ENCODE measurements at regions not wholly inside any gene's neighbourhood (a gene's known extent, or its start where the extent isn't known, plus 50 kb on each side); places are given as distances from the start of the nearest gene placed in this dataset.

DNA sequence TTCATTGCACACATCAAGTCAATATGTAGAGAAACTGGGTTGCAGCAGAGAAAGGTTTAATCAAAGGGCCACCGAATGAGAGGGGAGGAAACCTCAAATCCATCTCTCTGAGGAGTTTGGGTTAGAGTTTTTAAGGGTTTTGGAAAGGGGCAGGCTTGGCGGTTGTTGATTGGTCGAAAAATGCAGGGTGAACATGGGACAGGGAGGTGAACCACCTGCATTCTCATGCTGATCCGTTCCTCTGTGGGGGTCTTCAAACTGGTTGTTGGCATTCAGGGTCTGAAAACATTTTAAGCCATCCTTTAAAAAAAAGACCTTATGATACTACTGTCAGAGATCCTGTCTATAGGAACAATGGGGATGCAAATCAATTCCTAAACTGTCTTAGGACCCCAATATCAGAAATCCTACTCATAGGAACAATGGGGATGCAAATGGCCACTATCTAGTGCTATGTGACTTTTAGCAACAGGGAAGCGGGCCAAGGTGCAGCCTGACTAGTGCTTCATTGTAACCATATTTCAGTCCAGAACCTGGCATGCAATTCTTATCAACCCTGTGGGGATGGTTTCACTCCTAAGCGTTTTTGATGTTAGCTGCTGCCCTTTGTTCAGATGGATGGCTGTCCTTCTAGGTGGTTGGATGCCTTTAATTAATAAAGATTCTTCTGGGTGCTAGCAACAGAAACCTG lies 120.1 kb upstream of the MGAT5 start:
- no peak for DNase-seq

DNA sequence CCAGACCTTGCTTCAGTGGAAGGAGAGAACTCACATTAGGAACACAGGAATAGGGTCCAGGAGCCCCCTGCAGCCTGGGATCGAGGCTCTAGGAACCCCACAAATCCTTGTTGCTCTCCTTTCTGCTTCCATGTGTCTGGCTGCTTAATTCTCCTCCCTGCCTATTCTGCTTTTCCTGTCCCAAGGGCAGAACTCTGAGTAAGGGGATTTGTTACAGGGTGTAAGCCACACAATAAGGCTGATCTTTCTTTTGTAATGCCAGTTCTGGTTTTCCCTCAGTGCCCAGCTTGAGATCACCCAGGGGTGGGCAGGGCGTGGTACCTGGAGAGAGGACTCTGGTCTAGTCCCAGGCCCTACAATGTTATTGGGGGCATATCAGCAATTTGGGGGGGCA lies 119.6 kb upstream of the MGAT5 start:
- no peak for DNase-seq

DNA sequence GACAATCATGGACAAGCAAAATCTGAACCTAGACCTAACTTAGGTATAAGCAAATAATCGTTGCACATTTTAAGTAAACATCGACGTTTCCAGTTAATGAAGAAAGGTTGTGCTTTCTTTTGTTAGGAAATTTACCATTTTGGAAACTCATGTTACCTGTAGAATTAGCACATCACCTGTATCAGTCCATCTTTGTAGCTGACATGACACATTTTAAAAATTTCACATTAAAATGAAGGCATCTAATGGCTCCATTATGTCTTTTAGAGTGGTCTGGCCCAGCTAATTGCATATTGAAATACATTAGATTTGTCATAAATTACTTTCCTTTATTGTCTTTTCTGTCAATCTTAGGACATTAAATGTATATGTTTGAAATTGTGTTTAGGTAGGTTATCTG lies 119.0 kb upstream of the MGAT5 start:
- no peak for DNase-seq

DNA sequence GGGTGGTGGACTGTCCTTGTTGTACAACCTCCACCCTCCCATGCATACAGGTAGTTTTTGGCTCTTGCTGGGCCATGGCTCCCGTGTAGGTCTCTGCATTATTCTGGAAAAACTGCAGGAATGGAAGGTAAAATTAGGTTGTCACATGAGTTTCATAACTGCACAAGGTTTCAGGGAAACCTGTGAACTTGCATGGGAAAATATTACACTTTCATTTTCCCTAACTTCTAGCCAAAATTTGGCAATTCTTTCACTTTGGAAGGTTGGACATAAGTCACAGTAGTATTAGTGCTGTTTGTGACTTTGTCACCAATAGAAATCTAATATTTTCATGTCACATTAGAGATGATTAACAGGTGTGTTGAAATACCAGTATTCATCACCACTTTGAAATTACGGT lies 118.1 kb upstream of the MGAT5 start:
- no peak for DNase-seq

DNA sequence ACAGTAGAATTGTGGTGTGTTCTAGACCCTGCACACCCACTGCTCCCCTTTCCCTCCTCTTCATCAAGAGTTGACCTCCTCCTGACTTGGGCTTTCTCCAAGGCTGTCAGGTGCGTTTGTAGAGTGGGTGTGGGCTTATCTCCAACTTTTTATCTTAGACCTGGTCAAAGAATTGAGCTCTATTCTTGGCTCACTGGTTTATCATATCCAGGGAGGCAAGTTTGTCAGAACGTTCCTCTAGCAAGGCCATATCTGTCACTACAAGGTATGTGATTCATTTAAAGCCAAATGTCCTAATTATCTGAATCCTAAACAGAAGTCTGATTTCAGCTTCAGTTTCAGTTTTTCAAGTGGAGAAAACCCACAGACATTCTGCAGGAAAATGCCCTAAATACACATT lies 117.1 kb upstream of the MGAT5 start:
- DNase-seq: no peak

DNA sequence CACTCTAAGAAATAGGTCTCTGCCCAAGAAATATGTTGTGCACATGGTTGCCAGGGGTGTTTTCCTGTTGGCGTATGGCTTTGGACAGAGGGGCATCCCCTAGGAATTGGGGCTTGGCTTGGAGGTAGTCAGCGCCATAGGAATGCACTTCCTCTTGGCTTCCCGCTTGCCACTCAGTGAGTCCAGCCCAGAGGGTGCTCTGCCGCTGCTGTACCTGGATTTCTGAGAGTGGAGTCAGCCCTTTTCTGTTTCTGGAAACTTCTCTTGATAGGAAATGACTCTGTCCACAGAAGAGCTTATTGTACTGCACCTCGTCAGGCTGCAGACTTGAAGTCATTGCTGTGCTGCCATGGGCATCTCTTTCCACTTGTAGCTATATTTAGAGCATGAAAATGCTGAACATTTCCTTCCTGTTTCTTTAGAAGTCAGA lies 116.7 kb upstream of the MGAT5 start:
- DNase-seq: no peak

DNA sequence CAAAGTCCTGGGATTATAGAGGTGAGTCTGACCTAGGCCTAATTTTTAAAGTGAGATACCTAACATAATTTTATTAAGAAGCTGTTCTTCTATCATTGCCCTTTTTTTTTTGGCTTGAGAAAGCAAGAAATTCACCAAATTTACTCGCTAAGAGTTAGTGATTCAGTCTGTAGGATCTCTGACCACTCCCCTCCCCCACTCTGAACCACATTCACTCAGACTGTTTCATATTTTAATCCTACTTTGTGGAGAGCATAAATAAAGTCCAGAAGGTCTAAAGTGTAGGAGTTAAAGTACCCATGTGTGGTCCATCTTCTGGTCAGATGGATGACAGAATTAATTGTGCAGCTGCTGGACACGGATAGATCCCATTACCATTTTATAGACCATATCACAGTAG lies 115.8 kb upstream of the MGAT5 start:
- DNase-seq: no peak

DNA sequence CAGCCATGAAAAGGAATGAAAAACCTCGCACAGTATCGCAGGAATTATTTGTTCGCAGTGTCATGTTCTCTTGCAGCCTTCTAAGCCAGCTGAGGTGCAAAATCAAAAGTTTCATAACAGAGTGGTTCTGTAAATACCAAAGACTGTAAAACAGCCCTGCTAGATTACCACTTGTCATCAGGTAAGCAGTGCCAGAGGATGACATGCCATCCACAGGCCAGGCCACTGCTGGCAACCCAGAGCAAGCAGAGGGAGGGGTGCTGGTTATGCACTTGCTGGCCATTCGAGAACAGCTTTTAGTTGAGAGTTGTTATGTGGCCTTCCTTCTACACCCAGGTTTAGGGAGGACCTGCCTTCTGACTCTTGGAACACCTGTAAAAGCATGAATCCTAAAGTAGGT lies 114.3 kb upstream of the MGAT5 start:
- no peak for DNase-seq

DNA sequence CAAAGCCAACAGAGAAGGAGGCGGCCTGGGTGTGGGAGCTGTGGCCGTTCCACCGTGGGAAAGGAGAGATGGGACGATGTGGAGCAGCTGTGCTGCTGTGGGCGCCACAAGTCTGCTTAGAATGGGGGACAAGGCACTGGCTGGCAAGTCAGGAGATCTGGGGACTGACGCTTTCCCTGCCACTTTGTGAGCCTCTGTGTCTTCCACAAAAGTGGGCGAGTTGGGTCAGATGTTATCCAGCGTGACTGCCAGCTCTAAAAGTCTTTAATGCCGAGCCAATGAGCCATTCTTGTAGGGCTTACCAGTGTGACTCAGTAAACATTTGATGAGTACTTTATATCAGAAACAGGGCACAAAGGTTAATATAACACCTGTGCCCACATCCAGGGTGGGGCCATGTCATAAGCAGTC lies 113.6 kb upstream of the MGAT5 start:
- no peak for DNase-seq

DNA sequence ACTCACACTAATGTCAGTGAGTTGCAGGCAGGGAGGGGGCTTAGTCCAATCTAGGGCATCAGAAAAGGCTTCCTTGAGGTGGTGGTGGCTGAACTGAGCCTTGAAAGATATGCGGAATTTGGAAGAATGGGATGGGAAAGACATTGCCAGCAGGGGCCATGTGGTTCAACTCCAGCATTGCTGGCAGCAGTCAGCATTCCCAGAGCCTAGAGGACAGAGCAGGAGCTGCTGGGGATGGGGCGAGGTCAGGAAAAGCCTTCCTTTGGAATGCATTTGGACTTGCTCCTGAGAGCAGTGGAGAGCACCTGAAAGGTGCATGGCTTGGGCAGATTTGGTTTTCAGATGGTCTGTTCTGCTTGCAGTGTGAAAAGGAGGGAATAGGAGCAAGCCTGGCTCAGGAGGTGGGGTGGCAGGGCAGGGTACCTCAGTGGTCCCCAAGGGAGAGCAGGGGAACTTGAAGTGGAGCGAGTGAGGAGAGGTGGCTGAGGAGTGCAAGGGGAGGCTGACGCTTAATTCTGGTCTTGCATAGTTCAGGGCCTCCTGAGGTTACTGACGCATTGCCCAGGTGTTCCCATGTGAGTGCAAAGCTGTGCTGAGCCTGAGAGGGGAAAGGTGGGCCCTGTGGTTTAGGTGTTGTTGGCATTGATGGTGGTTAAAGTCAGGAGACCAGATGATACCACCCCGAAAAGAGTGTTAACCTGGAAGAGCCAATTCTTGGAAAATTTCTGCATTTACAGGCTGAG lies 112.1 kb upstream of the MGAT5 start:
- DNase-seq: no peak

DNA sequence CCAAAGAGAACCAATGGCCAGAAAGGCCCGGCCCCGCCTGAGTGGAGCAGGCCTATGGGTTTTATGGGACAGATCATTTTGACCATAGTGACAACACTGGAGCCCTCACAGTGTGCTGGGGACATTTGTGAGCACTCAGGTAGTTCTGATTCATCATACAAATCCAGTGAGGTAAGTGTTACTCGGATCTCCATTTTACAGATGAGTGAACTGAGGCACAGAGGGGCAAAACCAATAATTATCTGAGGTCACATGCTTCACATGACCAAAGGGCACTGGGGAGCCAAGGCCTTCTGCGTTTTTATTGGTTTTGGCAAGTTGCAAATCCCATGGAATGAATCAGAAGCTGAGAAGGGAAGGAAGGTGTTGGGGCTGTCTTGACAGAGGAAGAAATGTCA lies 111.5 kb upstream of the MGAT5 start:
- DNase-seq: no peak

DNA sequence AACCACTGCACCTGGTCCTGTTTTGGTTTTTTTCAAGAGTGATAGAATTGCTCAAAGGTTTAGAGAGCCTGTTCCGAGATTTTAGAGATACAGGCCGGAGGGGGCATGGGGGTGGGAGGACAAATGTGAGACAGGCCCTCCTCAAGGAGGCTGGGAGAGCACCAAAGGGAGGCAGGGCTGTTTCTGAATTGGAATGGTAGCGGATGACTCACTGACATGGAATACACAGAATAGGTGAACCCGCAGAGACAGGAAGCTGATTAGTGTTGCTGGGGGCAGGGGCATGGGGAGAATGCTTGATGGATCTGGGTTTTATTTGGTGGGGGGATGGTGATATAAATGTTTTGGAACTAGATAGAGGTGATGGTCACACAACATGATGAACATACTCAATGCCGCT lies 111.0 kb upstream of the MGAT5 start:
- DNase-seq: no peak

DNA sequence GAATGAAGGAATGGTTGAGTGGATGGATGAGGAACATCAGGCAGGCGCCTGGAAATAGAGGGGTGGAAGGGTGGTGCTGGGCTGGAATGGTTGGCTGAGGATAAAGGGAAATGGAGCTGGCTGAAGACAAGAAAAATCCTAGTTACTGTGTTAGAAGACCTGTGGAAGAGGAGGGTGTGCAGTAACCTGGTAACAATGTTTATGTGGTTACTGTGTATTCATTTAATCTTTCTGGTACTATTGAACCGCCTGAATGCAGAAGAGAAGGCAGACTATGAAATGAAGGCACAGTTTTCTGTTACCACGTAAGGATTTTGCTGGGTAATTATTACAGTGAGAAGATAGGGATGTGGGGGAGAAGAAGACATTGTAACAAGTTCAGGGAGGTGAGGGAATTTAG lies 110.3 kb upstream of the MGAT5 start:
- DNase-seq: no peak

DNA sequence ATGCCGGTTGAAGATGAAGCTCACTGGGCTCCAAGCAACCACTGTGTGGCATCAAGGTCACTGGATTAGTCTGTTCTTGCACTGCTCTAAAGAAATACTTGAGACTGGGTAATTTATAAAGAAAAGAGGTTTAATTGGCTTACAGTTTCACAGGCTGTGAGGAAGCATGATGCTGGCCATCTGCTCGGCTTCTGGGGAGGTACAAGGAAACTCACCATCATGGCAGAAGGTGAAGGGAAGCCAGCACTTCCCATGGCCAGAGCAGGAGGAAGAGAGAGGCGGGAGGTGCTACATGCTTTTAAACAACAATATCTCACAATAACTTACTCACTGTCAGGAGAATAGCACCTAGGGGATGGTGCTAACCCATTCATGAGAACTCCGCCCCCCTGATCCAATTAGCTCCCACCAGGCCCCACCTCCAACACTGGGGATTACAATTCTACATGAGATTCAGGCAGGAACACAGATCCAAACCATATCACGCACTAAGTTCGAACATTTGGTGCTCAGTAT lies 109.7 kb upstream of the MGAT5 start:
- no peak for DNase-seq

DNA sequence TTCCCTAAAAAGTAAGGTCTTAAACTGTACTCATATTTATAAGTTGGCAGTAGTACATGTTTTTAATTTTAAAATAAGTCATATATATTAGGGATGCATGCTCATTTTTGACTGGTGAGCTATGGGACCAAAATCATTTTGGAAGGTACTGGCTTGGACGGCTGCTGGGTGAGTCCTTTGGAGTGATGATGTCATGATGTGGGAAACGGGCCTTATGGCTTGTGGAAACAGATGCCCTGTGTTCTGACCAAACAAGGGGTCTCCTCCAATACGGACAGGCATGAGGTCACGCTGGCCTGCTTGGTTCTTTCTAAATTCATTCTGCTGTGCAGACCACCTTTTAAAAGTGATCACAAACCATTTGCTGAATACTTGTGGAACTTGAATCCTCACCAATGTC lies 109.2 kb upstream of the MGAT5 start:
- no peak for DNase-seq

DNA sequence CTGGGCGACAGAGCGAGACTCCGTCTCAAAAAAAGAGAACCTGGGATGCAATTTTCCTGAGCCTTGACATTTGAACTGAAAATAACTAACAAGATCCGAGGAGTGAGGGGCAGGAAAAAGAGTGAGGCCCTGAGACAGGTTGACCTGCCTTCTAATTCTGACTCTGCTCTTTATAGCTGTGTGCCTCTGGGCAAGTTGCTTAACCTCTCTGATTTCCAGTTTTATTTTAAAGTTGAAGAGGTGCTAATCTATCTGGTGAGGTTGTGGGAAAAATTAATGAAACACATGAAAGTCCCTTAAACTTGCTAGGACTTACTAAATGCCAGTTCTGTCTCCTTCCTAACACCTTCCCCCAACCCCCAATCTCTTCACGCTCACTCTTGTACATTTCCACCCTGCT lies 108.4 kb upstream of the MGAT5 start:
- no peak for DNase-seq

DNA sequence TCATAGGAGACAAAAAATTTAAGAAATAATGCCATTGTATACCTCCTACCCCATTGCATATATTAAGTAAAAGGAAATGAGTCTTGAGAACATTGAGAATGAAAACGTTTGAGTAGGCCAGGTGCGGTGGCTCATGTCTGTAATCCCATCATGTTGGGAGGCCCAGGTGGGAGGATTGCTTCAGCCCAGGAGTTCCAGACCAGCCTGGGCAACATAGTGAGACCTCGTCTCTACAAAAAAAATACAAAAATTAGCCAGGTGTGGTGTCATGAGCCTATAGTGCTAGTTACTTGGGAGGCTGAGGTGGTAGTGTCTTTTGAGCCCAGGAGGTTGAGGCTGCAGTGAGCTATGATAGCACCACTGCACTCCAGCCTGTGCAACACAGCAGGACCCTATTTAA lies 107.7 kb upstream of the MGAT5 start:
- no peak for DNase-seq

DNA sequence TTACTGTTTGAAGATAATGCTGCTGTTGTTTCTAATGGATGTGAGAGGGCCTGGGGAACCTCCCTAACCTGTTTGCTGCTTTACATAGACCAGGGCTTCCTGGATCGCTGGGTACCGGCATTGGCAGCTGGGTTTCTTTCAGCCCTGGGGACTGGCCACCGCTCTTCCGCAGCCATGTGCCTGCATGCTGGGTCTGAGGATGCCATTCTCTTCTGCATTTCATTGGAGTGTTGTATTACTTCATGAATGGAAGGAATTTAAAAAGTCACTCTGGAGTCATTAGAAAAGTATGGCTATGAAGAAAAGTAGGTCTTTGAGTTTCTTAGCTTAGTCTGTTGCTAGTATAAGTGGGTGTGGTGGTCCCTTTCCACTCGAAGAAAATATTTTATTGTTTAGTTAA lies 107.3 kb upstream of the MGAT5 start:
- DNase-seq: no peak

DNA sequence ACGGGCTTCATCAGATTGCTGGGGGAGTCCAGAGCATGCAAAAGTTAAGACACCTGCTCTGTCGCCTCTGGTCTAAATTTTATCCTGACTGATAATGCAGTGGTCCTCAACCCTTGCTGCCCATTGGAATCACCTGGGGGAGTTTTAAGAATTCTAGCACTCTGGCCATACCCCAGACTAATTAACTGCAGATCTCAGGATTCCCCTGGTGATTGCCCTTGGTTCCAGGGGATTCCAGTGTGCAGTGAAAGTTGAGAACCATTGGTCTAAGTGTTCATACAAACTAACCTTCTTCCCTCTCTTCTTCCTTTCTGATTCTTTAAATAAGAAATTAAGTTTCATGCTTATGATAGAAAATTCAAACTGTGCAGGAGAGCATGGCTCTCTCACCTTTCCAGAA lies 105.7 kb upstream of the MGAT5 start:
- DNase-seq: no peak

DNA sequence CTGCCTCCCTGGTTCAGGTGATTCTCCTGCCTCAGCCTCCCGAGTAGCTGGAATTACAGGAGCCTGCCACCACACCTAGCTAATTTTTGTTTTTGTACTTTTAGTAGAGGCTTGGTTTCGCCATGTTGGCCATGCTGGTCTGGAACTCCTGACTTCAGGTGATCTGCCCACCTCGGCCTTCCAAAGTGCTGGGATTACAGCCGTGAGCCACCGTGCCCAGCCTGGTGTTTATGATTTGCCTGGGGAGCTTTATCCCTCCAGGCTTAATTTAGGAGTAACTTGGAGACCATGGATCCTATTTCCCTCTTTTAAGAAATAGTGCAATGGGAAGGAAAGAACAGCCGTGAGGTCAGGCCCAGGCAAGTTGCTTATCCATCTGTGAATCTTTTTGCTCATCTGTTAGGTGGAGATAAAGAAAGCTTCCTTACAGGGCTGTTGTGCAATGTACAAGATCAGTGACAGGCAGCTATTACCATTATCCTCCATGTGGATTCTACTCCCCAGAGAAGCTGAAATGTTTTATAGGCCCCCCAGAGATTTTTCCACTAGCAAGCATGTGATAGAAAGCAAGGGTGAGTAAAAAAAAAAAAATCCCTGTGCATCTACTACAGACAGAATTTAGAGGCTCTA lies 104.9 kb upstream of the MGAT5 start:
- no peak for DNase-seq

DNA sequence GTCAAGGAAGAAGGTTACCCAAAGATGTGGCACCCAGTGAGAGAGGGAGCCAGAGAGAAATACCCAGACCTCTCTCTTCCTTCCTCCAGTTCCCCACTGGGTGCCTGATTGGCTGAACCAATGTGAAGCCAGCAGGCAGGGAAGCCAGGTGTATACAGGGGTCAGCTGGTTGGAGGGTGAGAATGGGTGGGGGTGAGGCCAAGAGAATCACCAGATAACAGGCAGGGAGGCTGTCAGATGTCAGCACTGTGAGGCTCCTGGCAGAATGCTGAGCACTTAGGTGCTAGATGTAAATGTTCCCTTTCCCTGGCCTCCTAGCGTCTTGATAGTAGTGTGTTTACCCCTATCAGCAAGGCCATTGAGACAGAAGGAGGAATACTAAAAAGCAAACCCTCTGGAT lies 104.0 kb upstream of the MGAT5 start:
- no peak for DNase-seq

DNA sequence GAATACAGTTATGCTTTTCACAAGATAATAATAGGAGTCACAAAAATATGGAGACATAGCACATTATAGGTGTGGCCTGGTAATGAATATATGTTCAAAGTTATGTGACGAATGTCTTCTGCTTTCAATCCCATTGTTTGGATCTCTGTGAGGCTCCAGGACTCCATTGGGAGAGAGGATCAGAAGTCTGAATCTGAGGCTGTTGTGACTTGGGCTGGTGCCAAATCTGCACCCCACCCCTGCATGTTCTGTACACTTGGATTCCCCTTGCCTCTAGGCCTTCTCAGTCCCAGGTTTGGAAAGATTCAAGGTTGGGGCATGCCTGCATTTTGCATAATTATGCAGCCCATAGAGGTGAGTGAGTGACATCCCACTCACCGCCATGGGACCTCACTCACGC lies 103.1 kb upstream of the MGAT5 start:
- DNase-seq: no peak

DNA sequence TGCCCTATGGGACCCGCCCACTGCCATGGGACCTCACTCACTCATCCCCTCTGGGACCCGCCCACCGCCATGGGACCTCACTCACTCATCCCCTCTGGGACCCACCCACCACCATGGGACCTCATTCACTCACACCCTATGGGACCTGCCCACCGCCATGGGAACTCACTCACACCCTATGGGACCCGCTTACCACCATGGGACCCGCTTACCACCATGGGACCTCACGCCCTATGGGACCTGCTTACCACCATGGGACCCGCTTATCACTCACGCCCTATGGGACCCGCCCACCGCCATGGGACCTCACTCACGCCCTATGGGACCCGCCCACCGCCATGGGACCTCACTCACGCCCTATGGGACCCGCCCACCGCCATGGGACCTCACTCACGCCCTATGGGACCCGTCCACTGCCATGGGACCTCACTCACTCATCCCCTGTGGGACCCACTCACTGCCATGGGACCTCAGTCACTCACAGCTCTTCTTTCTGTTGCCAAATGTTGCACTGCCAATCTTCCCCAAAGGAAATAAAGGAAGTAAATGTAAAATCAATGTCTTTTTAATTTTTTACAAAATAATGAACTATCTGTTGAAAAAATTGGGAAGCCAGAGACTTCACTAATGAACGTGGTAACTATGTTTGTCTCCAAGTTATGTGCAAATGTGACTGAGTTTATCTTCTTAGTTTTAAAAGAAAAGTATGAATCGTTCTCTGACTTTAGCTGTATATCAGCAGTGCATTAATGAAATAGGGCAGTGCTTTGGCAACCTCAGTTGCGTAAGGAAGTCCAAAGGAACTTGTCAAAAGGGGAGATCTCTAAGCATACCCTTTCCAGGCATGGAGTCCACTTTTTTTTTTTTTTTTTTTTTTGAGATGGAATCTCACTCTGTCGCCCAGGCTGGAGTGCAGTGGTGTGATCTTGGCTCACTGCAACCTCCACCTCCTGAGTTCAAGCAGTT lies 101.5 kb upstream of the MGAT5 start:
- no peak for DNase-seq

Measured in stimulated activated CD4-positive, alpha-beta T cell treated with anti-CD3 and anti-CD28 coated beads, Interleukin-4, amount 100 ng/mL, for 1 hour (primary cell).